Breast epithelium (tissue), 3 donors: ENCODE measurements at regions not wholly inside any gene's neighbourhood (a gene's known extent, or its start where the extent isn't known, plus 50 kb on each side); places are given as distances from the start of the nearest gene placed in this dataset.

ENCODE experiments used
- CTCF ChIP-seq, 3 donors: fragments of 450-650 bp; IDR thresholded peaks; one replicate each; pipeline ENCODE4 v1.5.1; 2016 to 2017; ENCODE audit warnings: antibody characterized with exemption in 3 of 3, mild to moderate bottlenecking in 3 of 3, moderate library complexity in 3 of 3
- POLR2A ChIP-seq: fragments of 450-650 bp; IDR thresholded peaks from one replicate; pipeline ENCODE4 v1.6.1; 2016; ENCODE audit warnings: antibody characterized with exemption, mild to moderate bottlenecking, moderate library complexity

- no peak for TF ChIP-seq CTCF (IDR thresholded peaks at IDR 0.05)
- TF ChIP-seq POLR2A: no peak
Observed at GRCh38 chr15:36183201-36183600, 396.2 kb upstream of the CDIN1 start.
